HAP-1 (cell line): ENCODE measurements at regions not wholly inside any gene's neighbourhood (a gene's known extent, or its start where the extent isn't known, plus 50 kb on each side); places are given as distances from the start of the nearest gene placed in this dataset.
"Not testable (repeated sequence)": the region's sequence is repeated elsewhere in the genome, so short reads cannot be mapped to it uniquely, and the experiment has no call there.

Experiments used
- DNase-seq, 2 experiments: peaks; one replicate each; pipeline ENCODE4 v3.0.0-alpha.2; 2016 to 2020; ENCODE audit warnings: low spot score in 2 of 2
- H3K27me3 ChIP-seq: fragments of 250-450 bp; sonication (Bioruptor Pico); 2 replicates; pipeline ENCODE4 v1.5.1; 2020; ENCODE audit warnings: low read depth, mild to moderate bottlenecking, moderate library complexity
- H3K36me3 ChIP-seq: fragments of 250-450 bp; sonication (Bioruptor Pico); replicated peaks from 2 replicates; pipeline ENCODE4 v1.5.1; 2020; ENCODE audit warnings: mild to moderate bottlenecking
- H3K4me1 ChIP-seq: fragments of 250-450 bp; sonication (Bioruptor Pico); 2 replicates; pipeline ENCODE4 v1.5.1; 2020; ENCODE audit warnings: mild to moderate bottlenecking
- H3K4me3 ChIP-seq: fragments of 250-450 bp; sonication (Bioruptor Pico); 2 replicates; pipeline ENCODE4 v1.5.1; 2020; ENCODE audit warnings: mild to moderate bottlenecking, moderate library complexity
- H3K9me3 ChIP-seq: fragments of 250-450 bp; sonication (Bioruptor Pico); 2 replicates; pipeline ENCODE4 v1.5.1; 2020; ENCODE audit warnings: mild to moderate bottlenecking, moderate library complexity
- in situ Hi-C: fragments of 300-500 bp; cut with MboI; formaldehyde crosslinking; loops from 3 replicates; pipeline ENCODE4 v1.14.3; 2020; ENCODE audit warnings: low sequenced_read_pairs, inconsistent platforms, mixed read lengths

DNA sequence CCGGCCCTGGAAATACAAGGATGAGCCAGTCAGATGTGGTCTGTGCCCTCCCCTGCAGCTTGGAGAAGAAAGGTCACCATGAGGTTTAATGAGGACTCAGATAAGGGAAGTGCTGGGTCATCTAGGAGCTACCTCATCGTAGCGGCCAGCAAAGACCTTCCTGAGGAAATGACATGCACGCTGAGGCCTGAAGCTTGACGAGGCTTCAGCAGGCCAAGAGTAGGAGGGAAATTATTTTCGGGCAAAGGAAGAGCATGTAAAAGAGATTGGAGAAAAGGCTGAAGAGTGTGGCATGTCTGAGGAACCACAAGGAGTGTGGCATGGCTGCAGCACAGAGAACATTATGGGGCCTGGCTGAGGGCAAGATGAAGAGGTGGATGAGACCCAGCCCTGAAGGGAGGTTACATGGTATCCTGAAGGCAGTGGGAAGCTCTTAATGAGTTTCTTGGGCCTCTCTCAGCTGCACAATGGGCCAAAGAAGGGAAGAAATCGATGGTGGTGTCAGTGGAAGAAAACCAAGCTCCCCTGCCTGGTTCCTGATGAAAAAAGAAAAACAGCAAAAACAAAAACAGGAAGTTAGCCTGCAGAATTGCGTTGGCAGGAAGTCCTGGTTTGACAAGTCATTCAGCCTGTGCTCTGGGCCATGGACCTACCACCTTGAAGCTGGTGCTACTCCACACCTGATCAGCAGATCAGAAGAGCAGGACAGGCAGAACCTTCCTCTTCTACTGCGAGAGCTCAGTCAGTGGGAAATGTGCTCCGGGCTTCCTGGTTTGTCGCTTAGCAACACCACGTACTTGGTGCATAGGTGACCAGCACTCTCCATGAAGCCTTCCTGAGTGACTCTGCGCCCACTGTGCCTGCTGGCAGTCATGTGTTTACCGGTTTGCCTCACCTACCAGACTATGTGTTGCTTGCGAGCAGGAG lies 134.5 kb upstream of the KLF3 start:
- H3K4me1 ChIP-seq, result no peaks in the 10 kb centered on the region
- no peak for DNase-seq
- in situ Hi-C loops, result no loop called here
- H3K4me3 ChIP-seq, result no peak overlapping the region
- H3K27me3 ChIP-seq, result no peaks in the 10 kb centered on the region
- no peaks in the 10 kb centered on the region for H3K9me3 ChIP-seq
- no peaks in the 10 kb centered on the region for H3K36me3 ChIP-seq

DNA sequence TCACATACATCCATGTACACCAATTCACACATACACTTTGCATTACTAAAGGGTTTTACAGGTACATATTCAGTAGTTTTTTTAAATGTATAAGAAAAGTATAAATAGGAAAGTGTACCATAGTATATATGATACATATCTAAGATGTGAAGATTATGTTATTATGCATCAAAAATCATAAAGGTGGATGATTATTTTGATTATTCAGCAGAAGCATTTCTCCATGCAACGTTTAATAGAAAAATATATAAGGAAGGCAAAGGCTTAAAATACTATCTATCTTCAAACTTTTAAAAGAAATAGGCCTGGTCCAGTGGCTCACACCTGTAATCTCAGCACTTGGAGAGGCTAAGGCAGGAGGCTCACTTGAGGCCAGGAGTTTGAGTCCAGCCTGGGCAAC lies 133.5 kb upstream of the KLF3 start:
- no peaks in the 10 kb centered on the region for H3K27me3 ChIP-seq
- no peaks in the 10 kb centered on the region for H3K9me3 ChIP-seq
- no peaks in the 10 kb centered on the region for H3K4me1 ChIP-seq
- DNase-seq, result no peak
- H3K4me3 ChIP-seq, result no peak overlapping the region
- in situ Hi-C loops, result no loop called here
- no peaks in the 10 kb centered on the region for H3K36me3 ChIP-seq

DNA sequence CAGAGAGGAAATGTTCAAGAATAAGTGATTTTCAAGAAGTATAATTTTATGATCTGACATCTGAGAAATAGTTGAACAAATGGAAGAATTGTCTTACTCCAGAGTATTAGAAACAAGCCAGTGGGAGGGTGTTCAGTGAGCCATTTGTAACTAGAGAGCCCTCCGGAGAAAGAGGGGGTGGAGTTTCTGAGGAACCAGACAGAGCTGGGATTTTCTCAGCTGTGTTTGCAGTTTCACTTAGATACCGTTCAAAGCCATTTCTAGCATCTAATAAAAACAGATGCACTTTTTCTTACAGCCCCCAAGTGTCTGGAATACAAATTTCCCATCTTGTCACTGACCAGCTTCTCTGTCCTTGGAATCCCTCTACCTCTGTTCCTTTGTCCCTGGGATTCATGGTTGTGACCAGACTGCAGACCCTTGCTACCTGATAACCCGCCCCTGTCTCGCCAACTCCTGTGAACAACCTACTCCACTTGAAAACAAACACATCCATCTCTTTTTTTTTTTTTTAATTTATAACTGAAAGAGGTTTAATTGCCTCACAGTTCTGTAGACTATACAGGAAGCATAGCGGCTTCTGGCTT lies 132.8 kb upstream of the KLF3 start:
- Histone ChIP-seq H3K27me3 (no peaks in the 10 kb centered on the region), H3K4me3 (no peak overlapping the region), H3K36me3 (no peaks in the 10 kb centered on the region), H3K9me3 (no peaks in the 10 kb centered on the region), H3K4me1 (no peaks in the 10 kb centered on the region)
- in situ Hi-C loops, result no loop called here
- no peak for DNase-seq

DNA sequence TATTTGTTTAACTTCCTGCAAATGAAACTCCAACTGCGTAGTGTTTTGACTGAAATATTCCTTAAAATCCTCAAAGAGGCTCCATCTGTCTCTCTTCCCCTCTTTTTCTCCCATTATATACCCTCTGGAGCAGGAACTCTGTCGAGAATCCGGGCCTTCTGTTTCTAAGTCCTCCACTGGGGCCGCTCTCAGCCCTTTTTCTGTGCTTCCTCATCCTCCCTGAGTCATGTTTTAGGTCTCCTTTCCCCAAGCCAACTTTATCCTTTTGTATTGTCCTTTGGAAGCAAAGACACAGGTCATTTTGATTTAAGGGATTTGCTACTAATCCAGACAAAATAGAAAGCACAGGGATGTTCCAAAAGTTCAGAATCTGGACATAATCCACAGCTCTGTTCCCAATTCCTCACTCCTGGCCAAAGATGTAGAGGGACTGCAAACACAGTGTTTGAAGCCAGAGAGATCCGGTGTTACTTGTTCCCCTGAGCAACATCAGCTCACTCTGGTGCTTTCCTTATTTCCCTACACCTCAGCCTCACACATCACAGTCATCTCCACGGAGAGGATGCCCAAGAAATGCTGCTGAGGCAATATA lies 131.0 kb upstream of the KLF3 start:
- Histone ChIP-seq H3K27me3 (no peaks in the 10 kb centered on the region), H3K4me3 (no peak overlapping the region), H3K9me3 (no peaks in the 10 kb centered on the region), H3K4me1 (no peaks in the 10 kb centered on the region), H3K36me3 (no peaks in the 10 kb centered on the region)
- DNase-seq, result no peak
- in situ Hi-C loops, result no loop called here

DNA sequence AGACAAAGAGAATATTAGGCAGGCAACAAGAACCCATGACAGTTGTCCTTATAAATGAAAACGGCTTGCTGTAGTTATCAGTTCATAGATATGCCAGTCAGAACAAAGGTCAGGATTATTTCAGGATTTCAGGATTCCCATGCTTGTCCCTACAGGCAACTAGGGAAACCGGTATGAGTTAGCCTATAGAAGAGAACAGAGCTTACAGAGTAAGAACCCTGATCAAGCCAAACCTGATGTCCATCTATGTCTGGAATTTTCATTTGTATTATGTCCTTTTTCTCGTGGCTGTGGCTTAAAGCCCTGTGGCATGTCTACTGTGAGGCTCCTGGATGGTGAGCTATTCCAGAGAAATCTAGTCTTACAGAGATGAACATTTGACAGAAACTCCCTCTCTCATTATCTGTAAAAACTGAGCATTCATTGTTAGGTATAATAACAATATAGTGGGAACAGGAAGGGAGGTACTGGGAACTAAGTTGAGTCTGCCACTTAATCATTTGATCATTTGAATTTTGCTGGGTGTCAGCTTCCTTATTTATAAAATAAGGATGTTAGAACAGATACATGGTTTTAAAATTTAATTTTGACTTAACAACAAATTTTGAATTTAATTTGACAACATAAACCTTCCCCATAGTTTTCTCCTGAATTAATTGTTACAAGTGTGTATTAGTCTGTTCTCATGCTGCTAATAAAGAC lies 129.5 kb upstream of the KLF3 start:
- Histone ChIP-seq H3K27me3 (no peaks in the 10 kb centered on the region), H3K4me1 (no peaks in the 10 kb centered on the region), H3K9me3 (no peaks in the 10 kb centered on the region), H3K4me3 (no peak overlapping the region), H3K36me3 (no peaks in the 10 kb centered on the region)
- DNase-seq, result no peak
- in situ Hi-C loops, result no loop called here

DNA sequence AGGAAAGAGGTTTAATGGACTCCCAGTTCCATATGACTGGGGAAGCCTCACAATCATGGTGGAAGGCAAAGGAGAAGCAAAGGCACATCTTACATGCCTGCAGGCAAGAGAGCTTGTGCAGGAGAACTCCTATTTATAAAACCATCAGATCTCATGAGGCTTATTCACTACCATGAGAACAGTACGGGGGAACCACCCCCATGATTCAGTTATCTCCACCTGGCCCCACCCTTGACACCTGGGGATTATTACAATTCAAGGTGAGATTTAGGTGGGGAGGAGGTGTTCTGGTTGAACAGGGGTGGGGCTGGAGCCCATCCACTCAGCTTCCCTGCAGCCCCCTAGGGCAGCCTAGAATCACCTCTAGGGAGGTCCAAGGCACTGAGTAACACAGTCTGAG lies 128.9 kb upstream of the KLF3 start:
- in situ Hi-C loops, H3K9me3 ChIP-seq, H3K4me1 ChIP-seq, H3K36me3 ChIP-seq, DNase-seq, H3K4me3 ChIP-seq, H3K27me3 ChIP-seq: not testable (repeated sequence)

DNA sequence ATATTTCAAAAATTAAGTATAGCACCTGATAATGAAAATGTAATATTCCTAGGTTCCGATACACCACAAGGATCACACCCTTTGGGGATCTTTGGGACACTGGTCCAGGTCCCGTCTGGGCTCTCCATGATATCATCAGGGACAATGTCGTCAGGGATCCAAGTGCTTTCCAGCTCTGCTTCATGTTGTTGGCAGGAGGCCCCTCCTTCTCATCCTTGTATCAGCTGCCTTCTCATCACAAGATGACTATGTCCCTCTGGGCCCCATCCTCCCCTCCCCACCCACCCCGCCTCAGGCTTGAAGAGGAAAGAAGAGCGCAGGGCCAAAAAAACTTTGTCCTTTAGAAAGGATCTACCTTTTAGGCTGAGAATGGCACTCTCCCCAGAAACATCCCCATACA lies 128.3 kb upstream of the KLF3 start:
- no peak for DNase-seq
- Histone ChIP-seq H3K9me3 (no peaks in the 10 kb centered on the region), H3K4me1 (no peaks in the 10 kb centered on the region), H3K4me3 (no peak overlapping the region), H3K36me3 (no peaks in the 10 kb centered on the region), H3K27me3 (no peaks in the 10 kb centered on the region)
- in situ Hi-C loops, result no loop called here

DNA sequence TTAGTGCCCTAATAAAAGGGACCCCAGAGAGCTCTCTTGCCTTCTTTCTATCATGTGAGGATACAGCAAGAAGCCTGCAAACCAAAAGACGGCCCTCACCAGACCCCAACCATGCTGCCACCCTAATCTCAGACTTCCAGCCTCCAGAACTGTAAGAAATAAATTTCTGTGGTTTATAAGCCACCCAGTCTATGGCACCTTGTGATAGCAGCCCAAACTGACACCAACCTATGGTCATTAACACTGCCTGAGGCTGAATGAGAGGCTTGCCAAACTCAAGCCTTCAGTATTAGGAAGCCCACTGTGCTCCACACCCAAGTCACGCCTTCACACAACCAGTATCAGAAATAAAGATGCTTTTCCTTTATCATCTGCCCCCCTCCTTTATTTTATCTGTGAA lies 127.3 kb upstream of the KLF3 start:
- H3K9me3 ChIP-seq, result no peaks in the 10 kb centered on the region
- H3K4me1 ChIP-seq, result no peaks in the 10 kb centered on the region
- no peak overlapping the region for H3K4me3 ChIP-seq
- no peaks in the 10 kb centered on the region for H3K27me3 ChIP-seq
- in situ Hi-C loops, result no loop called here
- DNase-seq, result no peak
- no peaks in the 10 kb centered on the region for H3K36me3 ChIP-seq

DNA sequence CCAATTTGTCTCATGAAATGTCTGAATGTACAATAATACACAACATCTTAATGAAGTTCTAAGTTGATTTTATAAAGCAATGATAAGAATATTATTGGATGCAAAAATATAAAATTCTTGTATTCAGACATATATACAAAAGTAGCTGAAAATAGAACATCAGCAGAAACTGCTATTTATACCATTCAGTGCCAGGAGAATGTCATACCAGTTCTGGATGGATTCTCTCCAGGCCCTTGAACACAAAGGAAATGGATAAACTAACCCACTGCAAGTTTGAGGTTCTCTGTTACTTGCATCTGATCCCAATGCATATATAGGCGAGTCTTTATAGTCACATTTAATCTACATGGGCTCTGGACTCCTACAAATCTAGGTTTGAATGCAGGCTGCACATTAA lies 126.3 kb upstream of the KLF3 start:
- Histone ChIP-seq H3K36me3 (no peaks in the 10 kb centered on the region), H3K9me3 (no peaks in the 10 kb centered on the region), H3K4me3 (no peak overlapping the region), H3K4me1 (no peaks in the 10 kb centered on the region), H3K27me3 (no peaks in the 10 kb centered on the region)
- in situ Hi-C loops, result no loop called here
- DNase-seq, result no peak

DNA sequence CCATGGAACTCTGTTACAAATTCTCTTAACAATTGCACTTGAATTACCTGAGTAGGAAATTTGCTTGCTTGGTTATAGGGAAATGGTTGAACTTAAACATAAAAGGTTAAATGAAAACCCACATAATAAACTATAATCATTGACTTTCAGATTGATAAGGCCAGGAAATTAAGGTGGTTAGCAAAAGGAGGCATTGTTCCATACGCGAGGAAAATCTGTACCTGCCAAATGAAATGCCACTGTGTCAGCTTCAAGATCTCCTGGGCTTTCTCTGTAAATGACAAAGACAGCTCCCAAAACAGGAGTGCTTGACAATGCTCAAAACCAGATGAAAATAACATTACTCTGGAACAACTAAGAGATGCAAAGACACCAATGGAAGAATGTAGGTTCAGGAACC lies 125.5 kb upstream of the KLF3 start:
- H3K27me3 ChIP-seq, result no peaks in the 10 kb centered on the region
- in situ Hi-C loops, result no loop called here
- H3K4me1 ChIP-seq, result no peaks in the 10 kb centered on the region
- no peaks in the 10 kb centered on the region for H3K9me3 ChIP-seq
- no peaks in the 10 kb centered on the region for H3K36me3 ChIP-seq
- no peak for DNase-seq
- no peak overlapping the region for H3K4me3 ChIP-seq

DNA sequence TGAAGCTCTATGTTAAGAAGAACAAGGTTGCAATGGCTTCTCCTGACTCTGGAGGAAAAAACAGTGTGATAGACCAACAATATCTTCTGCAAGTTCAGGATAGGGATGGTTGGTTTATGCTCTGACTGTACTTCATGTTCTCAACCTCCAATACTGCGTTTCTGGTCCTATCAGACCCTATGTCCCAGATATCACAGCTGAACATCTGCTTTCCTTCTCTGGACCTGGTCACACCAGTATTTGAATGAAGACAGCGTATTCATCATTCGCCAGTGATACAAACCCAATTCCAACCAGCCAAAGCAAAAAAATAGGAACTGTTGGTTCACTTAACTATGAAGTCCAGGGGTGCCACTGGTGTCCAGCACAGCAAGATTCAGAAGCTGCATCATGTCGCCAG lies 124.5 kb upstream of the KLF3 start:
- no peak overlapping the region for H3K4me3 ChIP-seq
- H3K9me3 ChIP-seq, result no peaks in the 10 kb centered on the region
- no peaks in the 10 kb centered on the region for H3K36me3 ChIP-seq
- no peaks in the 10 kb centered on the region for H3K27me3 ChIP-seq
- in situ Hi-C loops, result no loop called here
- H3K4me1 ChIP-seq, result no peaks in the 10 kb centered on the region
- no peak for DNase-seq

DNA sequence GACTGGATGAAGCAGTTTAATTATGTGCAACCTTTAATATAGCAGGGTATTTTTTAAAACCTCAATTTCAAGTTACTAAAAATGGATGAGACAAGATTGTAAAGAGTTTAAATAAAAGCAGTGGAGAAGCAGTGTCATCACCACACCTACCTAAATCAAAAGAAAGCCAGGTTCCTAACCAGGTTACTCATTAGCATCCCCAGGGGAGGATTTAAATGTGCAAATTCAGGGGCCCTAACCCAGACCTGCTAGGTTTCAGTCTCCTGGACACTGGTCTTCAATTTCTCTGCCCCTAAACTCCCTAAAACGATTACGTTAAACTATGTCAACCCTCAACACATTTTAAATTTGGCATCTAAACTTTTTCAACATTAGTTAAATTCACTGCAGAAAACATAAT lies 116.9 kb upstream of the KLF3 start:
- no peak for DNase-seq
- H3K27me3 ChIP-seq, result no peaks in the 10 kb centered on the region
- no peaks in the 10 kb centered on the region for H3K4me1 ChIP-seq
- no peaks in the 10 kb centered on the region for H3K36me3 ChIP-seq
- H3K9me3 ChIP-seq, result no peaks in the 10 kb centered on the region
- H3K4me3 ChIP-seq, result no peak overlapping the region
- in situ Hi-C loops, result no loop called here

DNA sequence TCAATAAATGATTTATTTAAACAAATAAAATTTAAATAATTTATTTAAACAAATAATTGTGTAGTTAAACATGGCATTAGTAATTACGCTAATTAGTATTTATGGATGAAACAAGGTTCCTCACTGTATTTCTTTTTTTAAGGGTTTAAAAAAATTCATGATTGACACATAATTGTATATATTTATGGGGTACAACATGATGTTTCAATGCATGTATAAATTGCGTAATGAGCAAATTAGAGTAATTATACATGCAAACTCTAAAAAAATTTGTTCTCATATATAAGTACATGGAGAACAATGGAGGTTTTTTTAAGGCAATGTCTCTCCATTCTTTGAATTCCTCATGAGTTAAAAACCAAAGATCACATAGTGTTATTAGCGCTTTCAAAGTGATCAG lies 115.7 kb upstream of the KLF3 start:
- DNase-seq, result no peak
- Histone ChIP-seq H3K4me1 (no peaks in the 10 kb centered on the region), H3K4me3 (no peak overlapping the region), H3K36me3 (no peaks in the 10 kb centered on the region), H3K9me3 (no peaks in the 10 kb centered on the region), H3K27me3 (no peaks in the 10 kb centered on the region)
- in situ Hi-C loops, result no loop called here

DNA sequence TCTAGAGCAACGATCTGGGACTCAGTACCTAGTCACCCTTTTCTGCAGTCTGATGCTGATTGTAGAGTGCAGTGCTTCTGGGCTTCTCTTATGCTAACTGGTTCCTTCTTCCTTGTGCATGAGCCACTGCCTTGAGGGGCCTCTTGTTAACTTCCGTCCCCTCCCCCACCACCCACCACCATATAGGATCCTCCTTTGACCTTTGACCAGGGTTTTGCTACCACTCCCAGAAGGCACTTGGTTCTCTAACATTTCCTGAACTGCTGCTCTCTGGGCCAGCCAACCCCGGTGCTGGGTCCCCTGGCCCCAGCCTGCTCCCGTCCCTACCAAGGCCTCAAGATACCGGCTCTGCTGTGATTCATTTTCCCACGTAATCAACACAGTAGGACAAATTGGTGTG lies 104.6 kb upstream of the KLF3 start:
- Histone ChIP-seq H3K36me3 (no peaks in the 10 kb centered on the region), H3K9me3 (no peaks in the 10 kb centered on the region), H3K27me3 (no peaks in the 10 kb centered on the region), H3K4me3 (no peak overlapping the region), H3K4me1 (no peaks in the 10 kb centered on the region)
- no peak for DNase-seq
- in situ Hi-C loops, result no loop called here
